ENCODE measurements at regions not wholly inside any gene's neighbourhood (a gene's known extent, or its start where the extent isn't known, plus 50 kb on each side); places are given as distances from the start of the nearest gene placed in this dataset.

DNA sequence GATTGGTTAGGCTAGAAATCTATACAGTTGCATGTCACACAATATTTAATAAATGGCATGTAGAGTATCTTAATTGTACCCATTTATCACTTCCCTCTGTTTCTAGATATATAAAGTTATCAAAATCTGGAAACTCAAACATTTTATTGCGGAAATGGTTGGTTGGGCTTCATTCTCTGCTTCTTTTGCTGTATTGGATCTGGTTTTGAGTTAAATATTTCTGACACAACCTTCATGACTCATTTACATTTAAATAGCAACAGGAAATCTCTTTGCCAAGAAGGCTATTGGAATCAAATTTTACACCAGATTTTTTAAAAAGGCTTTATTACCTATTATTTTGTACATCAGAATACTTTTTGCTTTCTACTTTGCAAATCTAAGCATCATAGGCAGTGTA is 153.8 kb downstream of the EBLN2 start:
- TF ChIP-seq, protein P1, sequence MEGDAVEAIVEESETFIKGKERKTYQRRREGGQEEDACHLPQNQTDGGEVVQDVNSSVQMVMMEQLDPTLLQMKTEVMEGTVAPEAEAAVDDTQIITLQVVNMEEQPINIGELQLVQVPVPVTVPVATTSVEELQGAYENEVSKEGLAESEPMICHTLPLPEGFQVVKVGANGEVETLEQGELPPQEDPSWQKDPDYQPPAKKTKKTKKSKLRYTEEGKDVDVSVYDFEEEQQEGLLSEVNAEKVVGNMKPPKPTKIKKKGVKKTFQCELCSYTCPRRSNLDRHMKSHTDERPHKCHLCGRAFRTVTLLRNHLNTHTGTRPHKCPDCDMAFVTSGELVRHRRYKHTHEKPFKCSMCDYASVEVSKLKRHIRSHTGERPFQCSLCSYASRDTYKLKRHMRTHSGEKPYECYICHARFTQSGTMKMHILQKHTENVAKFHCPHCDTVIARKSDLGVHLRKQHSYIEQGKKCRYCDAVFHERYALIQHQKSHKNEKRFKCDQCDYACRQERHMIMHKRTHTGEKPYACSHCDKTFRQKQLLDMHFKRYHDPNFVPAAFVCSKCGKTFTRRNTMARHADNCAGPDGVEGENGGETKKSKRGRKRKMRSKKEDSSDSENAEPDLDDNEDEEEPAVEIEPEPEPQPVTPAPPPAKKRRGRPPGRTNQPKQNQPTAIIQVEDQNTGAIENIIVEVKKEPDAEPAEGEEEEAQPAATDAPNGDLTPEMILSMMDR (IDR thresholded peaks at IDR 0.05), result no peak
- TF ChIP-seq POLR2A (IDR thresholded peaks at IDR 0.05) (no peak), POLR2AphosphoS5 (IDR thresholded peaks at IDR 0.05) (no peak), EP300 (IDR thresholded peaks at IDR 0.05; ENCODE audit: low read depth) (no peak)
